NCI-H187 (cell line): ENCODE measurements at regions not wholly inside any gene's neighbourhood (a gene's known extent, or its start where the extent isn't known, plus 50 kb on each side); places are given as distances from the start of the nearest gene placed in this dataset.

ENCODE experiments used
- DNase-seq, 2 experiments: peaks; one replicate each; lab custom pipeline; 2025; lab: John Stamatoyannopoulos, UW

GRCh38 chr12:115464111-115464581 lies 780.2 kb upstream of the TBX3 start:
- DNase-seq, result no peak

DNA sequence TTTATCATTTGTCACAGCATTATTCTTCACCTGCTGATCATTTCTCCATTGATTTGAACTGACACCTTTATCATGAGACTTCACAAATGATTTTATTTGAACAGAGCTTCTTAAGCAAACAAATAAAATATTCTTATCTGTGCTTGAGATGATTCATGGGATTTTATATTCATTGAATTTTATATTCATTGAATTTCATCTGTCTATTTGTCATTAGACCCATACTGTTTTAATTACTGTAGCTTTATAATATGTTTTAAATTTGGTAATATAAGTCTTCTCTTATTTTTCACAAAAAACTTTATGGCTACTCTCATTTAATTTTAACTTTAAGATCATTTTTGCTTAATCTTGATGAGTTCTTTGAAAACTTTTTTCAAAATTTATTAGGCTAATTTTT lies 777.4 kb upstream of the TBX3 start:
- no peak for DNase-seq

DNA sequence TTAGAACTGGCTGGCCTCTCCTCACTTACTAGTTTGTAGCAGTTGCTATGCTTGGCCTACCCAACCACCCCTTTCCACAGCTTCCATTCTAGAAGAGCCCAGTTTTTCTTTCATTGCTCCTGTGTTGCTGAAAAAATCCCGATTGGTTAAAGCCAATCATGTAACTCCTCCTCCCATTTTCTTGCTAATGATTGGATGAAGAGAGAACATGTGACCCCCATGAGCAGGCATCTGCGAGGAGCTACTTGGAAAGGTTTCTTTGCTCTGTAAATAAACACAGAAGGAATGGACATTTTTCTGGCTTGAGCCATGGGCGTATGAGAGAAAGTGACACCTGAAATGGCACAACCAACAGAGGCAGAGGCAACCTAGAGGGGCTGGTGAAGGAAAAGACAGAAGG lies 773.8 kb upstream of the TBX3 start:
- no peak for DNase-seq

- DNase-seq, result no peak
Observed at GRCh38 chr12:115456946-115457689, 773.1 kb upstream of the TBX3 start.

DNA sequence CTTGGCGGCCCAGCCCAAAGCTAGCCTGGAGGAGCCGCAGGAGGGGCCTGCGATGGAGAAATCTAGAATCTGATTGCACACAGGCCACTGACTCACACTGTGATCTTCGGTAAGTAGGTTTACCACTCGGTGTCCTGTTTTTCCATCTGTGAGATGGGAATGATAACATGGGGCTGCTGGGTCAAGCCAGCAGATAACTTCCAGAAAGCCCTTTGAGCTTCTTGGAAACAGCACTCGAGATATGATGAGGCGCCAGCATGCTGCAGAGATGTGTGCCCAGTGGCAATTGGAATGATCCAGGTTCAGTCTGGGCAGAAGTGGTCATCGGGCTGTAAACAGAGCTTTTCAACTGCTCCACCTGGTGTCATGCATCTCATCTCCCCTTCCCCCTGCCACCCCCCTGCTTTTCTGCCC lies 771.3 kb upstream of the TBX3 start:
- DNase-seq, result peak in 1 of 2 experiments; percentile 19

- no peak for DNase-seq
Observed at GRCh38 chr12:115452751-115453281, 768.8 kb upstream of the TBX3 start.

GRCh38 chr12:115451780-115452736 lies 768.1 kb upstream of the TBX3 start:
- DNase-seq, result peak; percentile 78 to 88

DNA sequence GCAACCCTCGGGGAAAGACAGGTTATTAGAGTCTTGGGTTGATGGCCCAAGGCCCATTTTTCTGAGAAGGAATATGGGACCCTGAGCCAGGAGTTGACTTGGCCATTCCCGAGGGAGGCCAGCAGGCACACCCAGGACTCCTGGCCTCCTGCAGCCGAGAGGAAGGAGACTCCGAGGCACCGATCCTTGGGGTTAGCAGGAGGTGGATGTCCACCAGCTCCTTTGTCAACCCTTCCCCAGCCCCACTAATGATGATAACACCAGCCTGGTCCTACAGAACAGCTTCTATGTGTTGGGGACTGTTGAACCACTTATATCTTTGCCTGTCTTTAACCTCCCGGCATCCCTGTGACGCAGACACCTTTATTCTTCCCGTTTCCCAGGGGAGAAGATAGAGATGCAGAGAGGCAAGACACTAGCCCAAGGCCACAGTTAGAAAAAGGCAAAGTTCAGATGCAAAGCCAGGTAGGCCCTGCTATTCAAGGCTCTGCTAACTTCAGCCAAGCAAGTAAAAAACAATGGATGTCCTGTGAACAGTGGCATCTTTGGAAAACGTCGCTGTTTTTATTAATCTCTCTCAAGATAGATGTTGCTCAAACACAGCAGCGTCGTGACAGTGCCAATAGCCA lies 767.3 kb upstream of the TBX3 start:
- DNase-seq, result peak in 1 of 2 experiments; percentile 54

- no peak for DNase-seq
Observed at GRCh38 chr12:115450710-115451109, 766.7 kb upstream of the TBX3 start.

- DNase-seq, result no peak
Observed at GRCh38 chr12:115450017-115450416, 766.0 kb upstream of the TBX3 start.

GRCh38 chr12:115449526-115449925 lies 765.6 kb upstream of the TBX3 start:
- no peak for DNase-seq

- DNase-seq, result no peak
Observed at GRCh38 chr12:115444346-115444745, 760.4 kb upstream of the TBX3 start.

DNA sequence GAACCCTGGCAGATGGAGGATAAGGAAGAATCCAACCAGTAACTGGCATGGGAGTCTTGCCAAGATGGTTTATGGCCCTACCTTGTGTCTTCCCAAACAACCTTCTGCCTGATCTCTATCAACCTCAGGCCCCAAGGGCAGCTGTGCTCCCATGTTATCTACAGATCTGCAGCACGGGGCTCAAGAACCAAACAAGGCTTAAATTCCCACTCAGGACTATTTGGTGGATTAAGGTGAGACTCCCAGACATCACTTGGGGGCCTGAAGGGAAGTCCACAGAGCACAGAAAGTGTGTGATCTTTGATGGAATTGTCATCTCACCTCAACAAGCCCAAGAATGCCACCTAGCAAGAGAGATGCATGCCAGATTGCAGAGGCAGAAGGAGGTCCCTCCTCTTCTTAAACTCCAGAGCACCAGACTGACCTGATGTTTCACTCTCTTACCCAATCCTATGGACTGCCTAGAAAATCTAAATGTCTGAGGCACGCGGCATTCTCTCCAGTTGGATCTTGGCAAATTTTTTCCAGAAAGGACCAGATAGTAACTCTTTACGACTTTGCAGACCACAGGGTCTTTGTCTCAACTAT lies 759.5 kb upstream of the TBX3 start:
- no peak for DNase-seq

GRCh38 chr12:115440438-115440837 lies 756.5 kb upstream of the TBX3 start:
- DNase-seq, result no peak

- no peak for DNase-seq
Observed at GRCh38 chr12:115439008-115439601, 755.1 kb upstream of the TBX3 start.

DNA sequence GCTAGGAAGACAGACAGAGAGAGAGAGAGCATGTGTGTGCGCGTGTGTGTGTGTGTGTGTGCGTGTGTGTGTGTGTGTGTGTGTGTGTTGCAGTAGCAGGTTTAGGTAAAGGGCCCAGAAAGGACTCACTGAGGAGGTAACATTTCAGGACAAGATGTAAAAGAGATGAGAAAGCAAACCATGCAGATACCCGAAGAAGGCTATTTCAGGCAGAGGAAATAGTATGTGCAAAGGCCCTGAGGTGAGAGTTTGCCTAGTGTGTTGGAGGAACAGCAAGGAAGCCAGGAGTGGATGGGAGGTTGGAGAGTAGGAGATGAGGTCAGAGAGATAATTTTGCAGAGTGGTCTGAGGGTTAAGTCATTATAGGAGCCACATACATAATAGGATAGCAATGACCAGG lies 754.3 kb upstream of the TBX3 start:
- no peak for DNase-seq

- no peak for DNase-seq
Observed at GRCh38 chr12:115437061-115437567, 753.1 kb upstream of the TBX3 start.

- DNase-seq, result no peak
Observed at GRCh38 chr12:115433014-115433634, 749.1 kb upstream of the TBX3 start.

DNA sequence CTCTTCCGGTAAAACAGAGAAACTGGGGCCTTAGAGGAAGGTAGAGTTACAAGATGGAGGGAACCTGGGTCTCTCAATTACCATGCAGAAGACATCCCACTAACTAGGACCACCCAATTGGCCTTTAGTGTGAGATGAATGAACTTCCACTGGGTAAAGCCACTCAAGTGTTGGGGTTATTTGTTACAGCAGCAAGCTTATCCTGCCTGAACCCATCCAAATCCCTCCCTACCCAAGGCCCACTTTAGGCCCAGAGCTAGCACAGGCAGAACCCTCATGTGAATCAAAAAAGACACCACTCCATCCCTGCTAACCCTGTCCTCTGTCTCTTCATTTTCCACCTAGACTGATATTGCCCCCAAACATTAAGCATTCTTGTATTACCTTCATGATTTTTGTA lies 746.7 kb upstream of the TBX3 start:
- DNase-seq, result no peak

DNA sequence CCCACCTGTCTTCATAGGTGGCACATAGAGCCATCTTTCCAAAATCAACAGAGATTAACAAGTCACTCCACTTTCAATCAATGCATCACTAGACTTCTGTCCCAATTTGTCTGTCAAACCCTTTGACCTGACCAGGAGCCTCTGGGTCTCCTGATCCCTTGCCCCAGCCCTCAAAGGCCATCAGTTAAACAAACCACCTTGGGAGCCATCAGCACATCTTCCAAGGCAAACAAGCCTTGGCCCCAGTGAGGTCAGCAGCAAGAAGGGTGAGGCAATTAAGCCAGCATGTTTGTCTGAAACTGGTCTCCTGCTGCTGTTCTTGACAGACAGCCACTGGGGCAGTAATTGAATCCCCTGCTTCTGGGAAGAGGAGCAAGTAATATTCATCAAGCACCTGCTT lies 742.8 kb upstream of the TBX3 start:
- no peak for DNase-seq

- no peak for DNase-seq
Observed at GRCh38 chr12:115424003-115424402, 740.0 kb upstream of the TBX3 start.
